Gastrocnemius medialis (tissue), 4 donors: ENCODE measurements at regions not wholly inside any gene's neighbourhood (a gene's known extent, or its start where the extent isn't known, plus 50 kb on each side); places are given as distances from the start of the nearest gene placed in this dataset.
"Not testable (repeated sequence)": the region's sequence is repeated elsewhere in the genome, so short reads cannot be mapped to it uniquely, and the experiment has no call there.

Experiments
- POLR2A ChIP-seq, 2 donors: fragments of 450-650 bp; IDR thresholded peaks; one replicate each; pipeline ENCODE4 v1.6.1; 2017; ENCODE audit warnings: antibody characterized with exemption in 2 of 2, mild to moderate bottlenecking in 2 of 2, moderate library complexity in 2 of 2
- TF ChIP-seq, protein P1 (sequence below), 5 experiments: fragments of 450-650 bp in 3 of 5; fragments of 200-600 bp in 2 of 5; sonication (generic) in 2 of 5; IDR thresholded peaks in 4 of 5; conservative IDR thresholded peaks in 1 of 5; 1 replicate in 4 of 5; 2 replicates in 1 of 5; pipeline ENCODE4 v1.5.1; 2016 to 2019; ENCODE audit warnings: antibody characterized with exemption in 5 of 5, mild to moderate bottlenecking in 3 of 5, moderate library complexity in 3 of 5

DNA sequence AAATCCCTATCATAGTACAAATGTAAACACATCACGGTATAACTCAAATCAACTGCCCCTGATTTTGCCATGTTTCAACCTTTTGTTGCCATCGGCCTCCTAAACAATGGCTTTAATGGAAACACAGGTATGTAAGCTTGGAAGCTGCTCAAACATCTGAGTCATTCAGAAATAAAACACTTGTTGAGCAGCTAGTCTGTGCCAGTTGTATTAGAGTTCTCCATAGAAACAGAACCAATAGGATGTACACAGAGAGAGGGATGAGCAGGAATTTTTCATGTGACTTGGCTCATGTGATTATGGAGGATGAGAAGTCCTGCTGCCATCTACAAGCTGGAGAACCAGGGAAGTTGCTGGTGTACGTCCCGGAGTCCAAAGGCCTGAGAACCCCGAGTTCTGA is 186.1 kb downstream of the LMLN start:
- TF ChIP-seq, protein P1, sequence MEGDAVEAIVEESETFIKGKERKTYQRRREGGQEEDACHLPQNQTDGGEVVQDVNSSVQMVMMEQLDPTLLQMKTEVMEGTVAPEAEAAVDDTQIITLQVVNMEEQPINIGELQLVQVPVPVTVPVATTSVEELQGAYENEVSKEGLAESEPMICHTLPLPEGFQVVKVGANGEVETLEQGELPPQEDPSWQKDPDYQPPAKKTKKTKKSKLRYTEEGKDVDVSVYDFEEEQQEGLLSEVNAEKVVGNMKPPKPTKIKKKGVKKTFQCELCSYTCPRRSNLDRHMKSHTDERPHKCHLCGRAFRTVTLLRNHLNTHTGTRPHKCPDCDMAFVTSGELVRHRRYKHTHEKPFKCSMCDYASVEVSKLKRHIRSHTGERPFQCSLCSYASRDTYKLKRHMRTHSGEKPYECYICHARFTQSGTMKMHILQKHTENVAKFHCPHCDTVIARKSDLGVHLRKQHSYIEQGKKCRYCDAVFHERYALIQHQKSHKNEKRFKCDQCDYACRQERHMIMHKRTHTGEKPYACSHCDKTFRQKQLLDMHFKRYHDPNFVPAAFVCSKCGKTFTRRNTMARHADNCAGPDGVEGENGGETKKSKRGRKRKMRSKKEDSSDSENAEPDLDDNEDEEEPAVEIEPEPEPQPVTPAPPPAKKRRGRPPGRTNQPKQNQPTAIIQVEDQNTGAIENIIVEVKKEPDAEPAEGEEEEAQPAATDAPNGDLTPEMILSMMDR (IDR thresholded peaks at IDR 0.05 in 4 of 5, conservative IDR thresholded peaks at IDR 0.05 in 1 of 5): not testable (repeated sequence)
- TF ChIP-seq POLR2A (IDR thresholded peaks at IDR 0.05): not testable (repeated sequence)
